Small intestine (tissue), 7 donors: ENCODE measurements at regions not wholly inside any gene's neighbourhood (a gene's known extent, or its start where the extent isn't known, plus 50 kb on each side); places are given as distances from the start of the nearest gene placed in this dataset.

Experiments
- DNase-seq, 2 donors: peaks; one replicate each; pipeline versions ENCODE4 v3.0.0 to v3.0.0-alpha.2; 2013
- FAIRE-seq: peaks from 2 replicates; lab custom pipeline; 2012; peaks lifted over from hg19 to GRCh38; lab: Jason Lieb, UNC
- H3K27ac ChIP-seq, 3 donors: one replicate each; pipeline ENCODE4 v1.5.1; 2013; ENCODE audit warnings: low read length in 2 of 3, mild to moderate bottlenecking in 2 of 3, control low read depth in 1 of 3, inconsistent platforms in 1 of 3, low read depth in 1 of 3, moderate library complexity in 1 of 3
- H3K27me3 ChIP-seq, 3 donors: one replicate each; pipeline ENCODE4 v1.6.1; 2013; ENCODE audit warnings: low read length in 3 of 3, inconsistent platforms in 1 of 3; ENCODE audit not compliant: control insufficient read depth in 3 of 3, insufficient read depth in 3 of 3
- H3K36me3 ChIP-seq, 3 donors: one replicate each; pipeline ENCODE4 v1.6.1; 2013; ENCODE audit warnings: low read length in 3 of 3, inconsistent platforms in 1 of 3, low read depth in 1 of 3, mild to moderate bottlenecking in 1 of 3, moderate library complexity in 1 of 3; ENCODE audit not compliant: control insufficient read depth in 3 of 3, insufficient read depth in 2 of 3
- H3K4me1 ChIP-seq, 3 donors: one replicate each; pipeline ENCODE4 v1.6.1; 2013; ENCODE audit warnings: low read length in 2 of 3, inconsistent platforms in 1 of 3, low read depth in 1 of 3, mild to moderate bottlenecking in 1 of 3, moderate library complexity in 1 of 3; ENCODE audit not compliant: control insufficient read depth in 3 of 3, insufficient read depth in 2 of 3
- H3K4me3 ChIP-seq, 3 donors: one replicate each; pipeline ENCODE4 v1.5.1; 2013; ENCODE audit warnings: low read length in 3 of 3, control low read depth in 1 of 3, inconsistent platforms in 1 of 3, low read depth in 1 of 3, mild to moderate bottlenecking in 1 of 3, moderate library complexity in 1 of 3
- H3K9me3 ChIP-seq, 2 donors: one replicate each; pipeline ENCODE4 v1.6.1; 2013; ENCODE audit warnings: low read depth in 1 of 2, low read length in 1 of 2; ENCODE audit not compliant: control insufficient read depth in 2 of 2, insufficient read depth in 1 of 2
- WGBS, 3 donors: extraction: QIAGEN DNeasy Blood & Tissue Kit; methylation state at CpG; one replicate each; pipeline ENCODE4 v1.1.7; 2013; 5-methylcytosine and 5-hydroxymethylcytosine counted together
- donor health status: healthy with polysubstance abuse.
- donor health status: control.
- donor health status: control.
- donor health status: Bipolar disorder and iron deficiency.
- donor health status: healthy.

GRCh38 chr5:99320436-99320835 lies 391.6 kb upstream of the CHD1 start:
- H3K4me1 ChIP-seq, result no peaks in the 10 kb centered on the region
- no peaks in the 10 kb centered on the region for H3K27me3 ChIP-seq
- no peak overlapping the region for H3K4me3 ChIP-seq
- no peak for FAIRE-seq
- no peak overlapping the region for H3K27ac ChIP-seq
- no peak for DNase-seq
- H3K36me3 ChIP-seq, result no peaks in the 10 kb centered on the region
- 46 to 53% (median 50%) methylated on average over 5 of the region's 5 CpGs for WGBS, 3 donors
- no peaks in the 10 kb centered on the region for H3K9me3 ChIP-seq

DNA sequence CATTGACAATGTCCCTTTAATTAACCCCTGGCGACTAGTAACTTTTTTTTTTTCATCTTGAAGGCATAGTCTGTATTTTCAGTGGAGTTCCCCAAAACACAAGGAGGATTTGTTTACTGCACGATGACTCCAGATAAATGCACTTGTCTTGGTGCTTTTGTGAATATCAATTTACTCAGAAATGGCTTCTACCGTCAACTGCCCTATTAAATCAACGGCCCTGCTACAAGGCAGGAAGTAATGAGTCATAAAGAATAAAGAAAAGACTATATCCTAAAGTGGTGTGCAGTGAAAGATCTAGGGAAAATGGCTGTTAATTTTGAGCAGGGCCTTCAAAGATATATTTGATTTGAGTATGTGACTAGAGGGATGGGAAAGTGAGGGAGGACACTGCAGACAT lies 388.3 kb upstream of the CHD1 start:
- 58 to 72% (median 68%) methylated on average over 4 of the region's 4 CpGs for WGBS, 3 donors

GRCh38 chr5:99316484-99316883 lies 387.7 kb upstream of the CHD1 start:
- H3K4me1 ChIP-seq, result no peaks in the 10 kb centered on the region
- no peaks in the 10 kb centered on the region for H3K36me3 ChIP-seq
- H3K9me3 ChIP-seq, result no peaks in the 10 kb centered on the region
- H3K27me3 ChIP-seq, result no peaks in the 10 kb centered on the region
- H3K27ac ChIP-seq, result no peak overlapping the region
- 92 to 93% (median 93%) methylated on average over 1 of the region's 1 CpG for WGBS, 3 donors
- FAIRE-seq, result no peak
- DNase-seq, result no peak
- no peak overlapping the region for H3K4me3 ChIP-seq

More for the DNA sequence above, 388.3 kb upstream of the CHD1 start:
- no peak overlapping the region for H3K27ac ChIP-seq
- H3K9me3 ChIP-seq, result no peaks in the 10 kb centered on the region
- no peaks in the 10 kb centered on the region for H3K36me3 ChIP-seq
- H3K4me3 ChIP-seq, result no peak overlapping the region
- no peaks in the 10 kb centered on the region for H3K27me3 ChIP-seq
- no peak for DNase-seq
- FAIRE-seq, result no peak
- H3K4me1 ChIP-seq, result no peaks in the 10 kb centered on the region

DNA sequence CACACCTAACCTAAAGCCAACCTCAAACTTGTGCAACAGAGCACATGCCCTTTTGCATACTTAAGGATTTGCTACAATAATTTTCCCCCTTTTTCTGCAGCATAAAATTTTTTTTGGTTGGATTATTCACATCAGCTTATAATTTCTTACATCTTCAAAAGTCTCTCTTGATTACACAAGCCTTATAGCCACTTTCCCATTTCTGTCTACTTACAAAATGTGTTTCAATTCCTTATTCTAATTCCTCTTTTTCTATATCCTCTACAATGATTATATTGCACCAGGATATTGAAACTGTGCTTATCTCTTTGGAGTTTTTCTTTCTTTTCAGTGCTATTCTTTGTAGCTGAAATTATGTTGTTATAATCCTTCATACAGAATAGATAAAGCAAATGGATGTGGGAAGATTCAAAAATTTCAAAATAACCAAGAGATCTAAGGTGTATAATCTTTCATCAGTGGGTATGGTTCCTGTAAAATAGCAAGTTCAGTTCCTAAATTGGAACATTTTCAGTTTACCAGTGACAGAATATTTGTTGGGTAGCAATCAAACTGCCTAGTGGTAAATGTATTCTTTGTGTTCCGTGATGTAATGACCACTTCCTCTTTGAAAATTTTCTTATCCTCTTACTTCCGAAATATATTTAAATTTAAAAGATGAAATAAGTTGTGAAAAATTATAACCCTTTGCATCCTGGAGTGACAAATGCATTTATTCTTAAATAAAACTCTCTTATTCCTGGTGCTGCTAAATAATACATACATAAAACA lies 386.8 kb upstream of the CHD1 start:
- WGBS, 3 donors, result 54 to 76% (median 63%) methylated on average over 2 of the region's 2 CpGs
- no peak for FAIRE-seq
- H3K27ac ChIP-seq, result no peak overlapping the region
- H3K36me3 ChIP-seq, result no peaks in the 10 kb centered on the region
- DNase-seq, result no peak
- no peaks in the 10 kb centered on the region for H3K9me3 ChIP-seq
- no peaks in the 10 kb centered on the region for H3K27me3 ChIP-seq
- no peak overlapping the region for H3K4me3 ChIP-seq
- H3K4me1 ChIP-seq, result no peaks in the 10 kb centered on the region

DNA sequence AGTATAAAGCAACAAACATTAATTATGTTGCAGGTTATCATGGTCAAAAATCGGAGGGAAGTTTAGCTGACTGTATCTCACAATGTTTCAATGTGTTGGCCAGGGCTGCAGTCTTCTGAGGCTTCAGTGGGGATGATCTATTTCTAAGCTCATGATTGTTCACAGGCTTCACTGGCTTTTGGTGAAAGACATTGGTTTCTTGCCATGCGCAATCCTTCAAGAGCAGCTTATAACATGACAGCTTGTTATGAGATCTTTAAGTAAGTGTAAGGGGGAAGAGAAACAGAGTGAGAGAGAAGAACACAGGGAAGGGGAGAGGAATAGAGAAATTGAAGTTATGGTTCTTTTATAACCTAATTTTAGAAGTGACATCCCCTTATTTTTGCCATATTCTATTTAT lies 385.9 kb upstream of the CHD1 start:
- Histone ChIP-seq H3K27me3 (no peaks in the 10 kb centered on the region), H3K4me1 (no peaks in the 10 kb centered on the region), H3K36me3 (no peaks in the 10 kb centered on the region), H3K9me3 (no peaks in the 10 kb centered on the region), H3K27ac (no peak overlapping the region), H3K4me3 (no peak overlapping the region)
- no peak for DNase-seq
- WGBS, 3 donors, result 69 to 83% (median 79%) methylated on average over 2 of the region's 2 CpGs
- FAIRE-seq, result no peak

GRCh38 chr5:99308131-99308530 lies 379.3 kb upstream of the CHD1 start:
- Histone ChIP-seq H3K27me3 (no peaks in the 10 kb centered on the region), H3K4me1 (no peaks in the 10 kb centered on the region), H3K36me3 (no peaks in the 10 kb centered on the region), H3K9me3 (no peaks in the 10 kb centered on the region), H3K4me3 (no peak overlapping the region), H3K27ac (no peak overlapping the region)
- no peak for FAIRE-seq
- DNase-seq, result no peak
- WGBS, 3 donors, result 25 to 44% (median 31%) methylated on average over 1 of the region's 1 CpG

DNA sequence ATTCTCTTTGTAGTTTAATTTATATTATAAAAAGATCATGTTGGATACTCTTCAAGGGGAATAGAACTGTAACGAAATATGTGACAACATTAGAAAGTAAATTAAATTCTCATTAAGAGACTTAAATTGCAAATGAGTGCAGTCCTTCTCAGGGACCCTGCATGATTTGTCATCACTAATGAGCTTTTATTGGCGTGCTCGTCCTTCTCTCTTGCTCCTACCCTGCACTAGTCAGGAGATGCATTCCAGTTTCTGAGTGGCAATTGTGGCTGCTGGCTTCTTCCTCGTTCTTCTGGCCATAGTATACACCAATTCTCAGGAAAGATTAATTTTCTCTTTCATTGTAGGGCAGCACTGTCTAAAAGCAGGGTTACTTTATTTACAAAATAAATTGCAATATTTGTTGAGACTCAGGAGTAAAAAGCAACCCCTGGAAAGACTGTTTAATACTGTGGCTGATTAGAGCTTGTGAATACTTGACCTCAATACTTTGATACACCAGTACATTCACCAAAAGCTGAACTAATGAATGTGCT lies 376.3 kb upstream of the CHD1 start:
- WGBS, 3 donors, result 43 to 59% (median 55%) methylated on average over 4 of the region's 4 CpGs
- FAIRE-seq (no peak), DNase-seq (no peak)

DNA sequence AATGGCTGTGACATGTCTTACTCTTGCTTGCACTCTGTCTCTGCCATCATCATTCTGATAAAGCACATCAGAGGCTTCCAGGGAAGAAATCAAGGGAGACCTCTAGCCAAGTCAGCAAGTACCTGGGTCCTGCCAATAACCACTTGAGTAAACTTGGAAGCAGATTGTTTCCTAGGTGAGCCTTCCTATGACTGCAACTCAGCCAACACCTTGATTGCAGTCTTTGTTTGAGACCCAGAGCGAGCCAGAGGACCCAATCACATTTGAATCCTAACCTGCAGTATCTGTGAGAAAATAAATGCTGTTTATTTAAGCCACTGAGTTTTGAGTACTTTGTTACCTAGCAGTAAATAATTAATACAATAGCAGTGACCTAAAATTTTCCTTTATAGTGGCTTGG lies 356.8 kb upstream of the CHD1 start:
- no peaks in the 10 kb centered on the region for H3K4me1 ChIP-seq
- peak in 1 of 2 donors; percentile 1 for DNase-seq
- no peak overlapping the region for H3K27ac ChIP-seq
- H3K36me3 ChIP-seq, result no peaks in the 10 kb centered on the region
- FAIRE-seq, result no peak
- H3K4me3 ChIP-seq, result no peak overlapping the region
- H3K27me3 ChIP-seq, result no peaks in the 10 kb centered on the region
- H3K9me3 ChIP-seq, result no peaks in the 10 kb centered on the region
- 11 to 49% (median 33%) methylated on average over 1 of the region's 1 CpG for WGBS, 3 donors

More for the DNA sequence above, 376.3 kb upstream of the CHD1 start:
- H3K9me3 ChIP-seq, result no peaks in the 10 kb centered on the region
- H3K27ac ChIP-seq, result no peak overlapping the region
- H3K36me3 ChIP-seq, result no peaks in the 10 kb centered on the region
- H3K4me3 ChIP-seq, result no peak overlapping the region
- H3K27me3 ChIP-seq, result no peaks in the 10 kb centered on the region
- no peaks in the 10 kb centered on the region for H3K4me1 ChIP-seq
